ENCODE measurements at regions not wholly inside any gene's neighbourhood (a gene's known extent, or its start where the extent isn't known, plus 50 kb on each side); places are given as distances from the start of the nearest gene placed in this dataset.
A peak's percentile ranks its signal among the peaks of the same experiment; 100 is the strongest.

- H3K4me1 ChIP-seq: no peaks in the 10 kb centered on the region
- no peaks in the 10 kb centered on the region for H3K36me3 ChIP-seq
- 30 to 56% (median 51%) methylated on average over 3 of the region's 3 CpGs for WGBS, 5 donors
- H3K27ac ChIP-seq: no peak overlapping the region
- DNase-seq: no peak
- TF ChIP-seq EP300 (IDR thresholded peaks at IDR 0.05) (no peak), POLR2AphosphoS5 (IDR thresholded peaks at IDR 0.05) (no peak), CTCF (IDR thresholded peaks at IDR 0.05) (no peak), POLR2A (IDR thresholded peaks at IDR 0.05) (no peak)
- no peaks in the 10 kb centered on the region for H3K9me3 ChIP-seq
- intact Hi-C loops (cut with DNase I; ENCODE audit: low total_unique reads): no loop called here
- peaks cover 0 to 10% (median 0%) of the 10 kb centered on the region in 3 donors for H3K27me3 ChIP-seq
- no peak overlapping the region for H3K4me3 ChIP-seq
Measured at GRCh38 chr5:158022393-158022792, 163.4 kb upstream of the CLINT1 start.

GRCh38 chr5:158020555-158021418, 161.8 kb upstream of the CLINT1 start:
- TF ChIP-seq EP300 (IDR thresholded peaks at IDR 0.05) (no peak), POLR2AphosphoS5 (IDR thresholded peaks at IDR 0.05) (no peak), POLR2A (IDR thresholded peaks at IDR 0.05) (no peak), CTCF (IDR thresholded peaks at IDR 0.05) (no peak)
- intact Hi-C loops (cut with DNase I; ENCODE audit: low total_unique reads): no loop called here

GRCh38 chr5:158017469-158017868, 158.5 kb upstream of the CLINT1 start:
- 69 to 85% (median 81%) methylated on average over 2 of the region's 2 CpGs for WGBS, 5 donors
- Histone ChIP-seq H3K4me1 (no peaks in the 10 kb centered on the region), H3K9me3 (no peaks in the 10 kb centered on the region), H3K27me3 (no peaks in the 10 kb centered on the region), H3K4me3 (no peak overlapping the region), H3K36me3 (no peaks in the 10 kb centered on the region), H3K27ac (no peak overlapping the region)
- DNase-seq: no peak
- intact Hi-C loops (cut with DNase I; ENCODE audit: low total_unique reads): no loop called here
- TF ChIP-seq POLR2A (IDR thresholded peaks at IDR 0.05) (no peak), EP300 (IDR thresholded peaks at IDR 0.05) (no peak), CTCF (IDR thresholded peaks at IDR 0.05) (no peak), POLR2AphosphoS5 (IDR thresholded peaks at IDR 0.05) (no peak)

More at GRCh38 chr5:158020555-158021418, 161.8 kb upstream of the CLINT1 start:
- Histone ChIP-seq H3K4me3 (no peak overlapping the region), H3K4me1 (no peaks in the 10 kb centered on the region), H3K27me3 (peaks cover 0 to 10% (median 0%) of the 10 kb centered on the region in 3 donors), H3K27ac (no peak overlapping the region), H3K36me3 (no peaks in the 10 kb centered on the region), H3K9me3 (no peaks in the 10 kb centered on the region)
- DNase-seq: peak in 1 of 2 donors; percentile 21
- 63 to 77% (median 69%) methylated on average over 5 of the region's 5 CpGs for WGBS, 5 donors

DNA sequence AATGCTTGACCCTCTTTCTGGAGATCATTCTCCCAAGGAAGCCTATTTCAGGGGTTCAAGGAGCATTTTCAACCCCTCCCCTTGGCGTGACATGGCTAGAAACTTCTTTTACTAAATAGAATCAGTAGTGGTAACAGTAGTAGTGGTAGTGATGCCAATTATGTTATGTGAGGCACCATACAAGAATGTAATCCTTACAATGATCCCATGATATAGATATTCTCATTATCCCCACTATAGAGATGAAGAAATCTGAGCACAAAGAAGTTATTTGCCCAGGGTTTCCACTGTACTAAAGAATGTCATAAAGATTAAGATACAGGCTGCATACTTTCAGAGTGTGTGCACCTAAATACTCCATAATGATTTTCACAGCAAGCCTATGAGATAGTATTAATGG, 155.4 kb upstream of the CLINT1 start:
- DNase-seq: no peak
- 79 to 94% (median 92%) methylated on average over 1 of the region's 1 CpG for WGBS, 5 donors
- H3K4me3 ChIP-seq: no peak overlapping the region
- no peak overlapping the region for H3K27ac ChIP-seq
- no peaks in the 10 kb centered on the region for H3K36me3 ChIP-seq
- no peaks in the 10 kb centered on the region for H3K27me3 ChIP-seq
- intact Hi-C loops (cut with DNase I; ENCODE audit: low total_unique reads): no loop called here
- H3K9me3 ChIP-seq: no peaks in the 10 kb centered on the region
- TF ChIP-seq EP300 (IDR thresholded peaks at IDR 0.05) (no peak), CTCF (IDR thresholded peaks at IDR 0.05) (no peak), POLR2AphosphoS5 (IDR thresholded peaks at IDR 0.05) (no peak), POLR2A (IDR thresholded peaks at IDR 0.05) (no peak)
- no peaks in the 10 kb centered on the region for H3K4me1 ChIP-seq
